ENCODE measurements at regions not wholly inside any gene's neighbourhood (a gene's known extent, or its start where the extent isn't known, plus 50 kb on each side); places are given as distances from the start of the nearest gene placed in this dataset.

DNA sequence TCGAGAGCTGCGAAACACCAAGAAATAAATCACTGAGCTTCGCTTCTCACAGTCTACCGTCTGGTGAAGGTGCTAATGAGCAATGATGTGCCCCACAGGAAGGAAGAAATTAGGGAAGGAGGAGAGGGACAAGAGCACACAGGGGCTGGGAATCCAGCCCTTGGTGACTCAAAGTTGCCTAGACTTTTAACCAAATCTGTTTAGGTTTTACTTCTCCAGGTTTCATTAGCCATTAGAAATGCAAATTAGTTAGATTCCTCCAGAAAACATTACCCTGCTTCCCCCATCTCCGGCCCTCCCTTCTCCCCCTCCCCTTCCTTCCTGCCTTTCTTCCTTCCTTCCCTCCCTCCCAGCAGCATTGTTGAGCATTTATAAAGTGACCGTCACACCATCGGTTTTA, 59.3 kb upstream of the UBE2E1 start:
- DNase-seq (ENCODE audit: low read depth in 2 of 2) = no peak

DNA sequence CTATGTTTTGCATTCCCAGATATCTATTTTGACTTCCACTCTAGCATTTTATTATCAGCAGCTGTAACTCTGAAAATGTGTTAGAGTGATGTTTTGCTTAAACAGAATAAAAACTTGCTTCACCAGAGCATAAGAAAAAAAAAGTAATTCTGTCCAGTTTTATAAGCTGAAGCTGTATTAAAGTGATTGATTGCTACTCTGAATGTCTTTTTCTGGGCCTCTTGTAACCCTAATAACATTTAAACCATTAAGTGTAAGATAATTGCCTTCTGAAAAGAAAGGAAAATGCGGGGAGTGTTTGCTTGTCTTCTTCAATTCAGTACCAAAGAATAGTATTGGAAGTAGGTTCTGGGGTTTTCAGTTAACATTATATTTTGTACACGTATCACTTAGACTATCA, 57.9 kb upstream of the UBE2E1 start:
- DNase-seq (ENCODE audit: low read depth in 2 of 2) = no peak

DNA sequence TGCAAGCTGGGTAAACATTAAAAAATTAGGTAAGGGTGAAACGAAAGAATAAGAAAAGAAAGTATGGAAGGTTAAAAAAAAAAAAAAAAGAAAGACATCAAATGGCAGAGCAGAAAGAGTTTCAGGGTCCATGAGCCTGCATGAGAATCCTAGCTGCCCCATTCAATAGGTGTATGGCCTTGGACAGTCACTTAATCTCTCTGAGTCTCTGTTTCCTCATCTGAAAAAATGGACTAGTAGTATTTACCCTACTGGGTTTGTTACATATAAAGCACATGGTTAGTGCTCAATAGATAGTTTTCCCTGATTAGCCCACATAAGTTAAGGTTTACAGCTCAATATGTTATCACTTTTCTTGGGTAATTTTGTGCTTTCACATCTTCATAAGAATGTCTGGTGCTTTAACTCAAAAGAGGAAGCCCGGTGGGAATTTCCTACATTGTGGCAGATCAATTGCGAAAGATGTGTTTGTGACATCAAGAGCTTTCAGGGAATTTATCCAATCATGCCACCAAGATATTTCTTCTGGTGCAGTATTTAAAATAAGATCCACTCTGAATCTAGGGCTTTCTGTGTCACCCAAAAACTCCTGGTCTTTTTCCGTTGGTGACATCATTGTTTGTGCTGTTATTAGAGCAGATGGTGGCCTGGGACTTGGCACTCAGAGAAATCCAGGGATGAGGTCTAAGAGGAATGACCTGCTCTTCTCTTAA, 57.2 kb upstream of the UBE2E1 start:
- DNase-seq (ENCODE audit: low read depth in 2 of 2) = no peak

DNA sequence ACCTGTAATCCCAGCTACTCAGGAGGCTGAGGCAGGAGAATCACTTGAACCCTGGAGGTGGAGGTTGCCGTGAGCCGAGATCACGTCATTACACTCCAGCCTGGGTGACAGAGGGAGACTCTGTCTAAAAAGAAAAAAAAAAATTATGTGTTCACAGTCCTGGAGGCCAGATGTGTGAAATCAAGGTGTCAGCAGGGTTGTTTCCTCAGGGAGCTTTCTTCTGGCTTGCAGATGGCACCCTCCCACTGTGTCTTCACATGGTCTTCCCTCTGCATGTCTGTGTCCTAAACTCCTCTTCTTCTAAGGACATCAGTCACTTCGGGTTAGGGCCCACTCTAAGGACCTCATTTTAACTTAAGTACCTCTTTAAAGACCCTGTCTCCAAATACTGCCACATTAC, 56.1 kb upstream of the UBE2E1 start:
- DNase-seq (ENCODE audit: low read depth in 2 of 2) = no peak

DNA sequence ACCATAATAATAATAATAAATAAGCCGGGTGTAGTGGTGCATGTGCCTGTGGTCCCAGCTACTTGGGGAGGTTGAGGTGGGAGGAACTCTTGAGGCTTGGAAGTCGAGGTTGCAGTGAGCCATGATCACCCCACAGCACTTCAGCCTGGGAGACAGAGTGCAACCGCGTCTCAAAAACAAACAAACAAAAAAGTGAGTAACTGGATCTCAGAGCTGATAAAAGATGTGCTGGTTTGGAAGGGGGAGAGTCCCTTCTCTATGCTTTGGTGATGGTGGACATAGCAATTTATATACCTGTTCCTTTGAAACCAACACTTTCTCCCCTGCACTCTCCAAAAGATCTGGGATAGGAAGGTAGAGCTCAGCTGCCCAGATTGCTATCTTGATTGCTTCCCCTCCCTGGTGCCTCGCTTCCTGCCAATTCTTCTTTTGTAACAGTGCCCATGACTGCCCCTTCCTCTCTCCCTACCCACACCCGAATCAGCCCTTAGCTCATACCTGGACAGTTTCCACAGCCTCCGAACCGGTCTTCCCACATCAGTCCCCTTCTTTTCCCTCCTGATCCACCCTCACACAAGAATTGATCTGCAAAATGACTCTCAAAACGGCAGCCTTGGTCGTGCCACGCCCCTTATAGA, 55.1 kb upstream of the UBE2E1 start:
- no peak for DNase-seq (ENCODE audit: low read depth in 2 of 2)

DNA sequence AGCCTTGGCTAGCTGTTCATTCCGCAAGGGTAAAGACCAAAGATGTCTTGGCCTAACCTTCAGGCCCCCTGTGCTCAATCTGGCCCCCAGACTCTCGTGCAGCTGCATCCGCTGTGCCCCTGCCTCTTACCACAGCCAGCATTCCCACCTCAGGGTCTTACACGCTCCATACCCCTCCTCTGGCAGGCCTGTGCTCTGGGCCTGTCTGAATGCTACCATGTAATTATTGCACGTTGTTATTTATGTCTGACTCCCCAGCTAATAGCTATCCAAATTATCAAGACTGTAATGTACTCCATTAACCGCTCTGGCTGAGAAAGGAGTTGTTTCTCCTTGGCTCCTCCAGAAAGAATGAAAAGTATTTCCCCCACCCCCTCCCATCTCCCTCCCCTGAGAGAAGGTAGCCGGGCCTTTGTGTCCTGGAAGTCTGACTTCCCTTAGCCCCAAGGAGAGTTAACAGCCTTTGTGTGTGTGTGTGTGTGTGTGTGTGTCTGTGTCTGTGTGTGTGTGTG, 54.5 kb upstream of the UBE2E1 start:
- no peak for DNase-seq (ENCODE audit: low read depth in 2 of 2)

DNA sequence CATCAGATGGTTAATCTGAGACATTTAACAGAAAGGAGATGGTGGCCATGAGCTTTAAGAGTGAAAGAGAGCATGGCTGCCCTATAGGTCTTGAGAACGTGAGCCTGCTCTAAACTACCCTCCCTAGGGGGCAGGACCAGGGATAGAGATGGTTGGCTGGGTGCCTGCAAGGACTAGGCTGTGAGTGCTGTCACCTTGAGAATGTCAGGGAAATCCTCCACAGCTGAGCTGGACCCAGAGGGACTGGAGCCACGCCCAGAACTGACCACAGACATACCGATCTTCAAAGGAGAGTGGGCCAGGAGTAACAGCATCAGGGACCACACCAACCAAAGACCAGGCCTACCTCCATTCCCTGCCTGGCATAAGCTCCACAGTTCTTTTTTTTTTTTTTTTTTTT, 53.6 kb upstream of the UBE2E1 start:
- DNase-seq (ENCODE audit: low read depth in 2 of 2) = no peak

DNA sequence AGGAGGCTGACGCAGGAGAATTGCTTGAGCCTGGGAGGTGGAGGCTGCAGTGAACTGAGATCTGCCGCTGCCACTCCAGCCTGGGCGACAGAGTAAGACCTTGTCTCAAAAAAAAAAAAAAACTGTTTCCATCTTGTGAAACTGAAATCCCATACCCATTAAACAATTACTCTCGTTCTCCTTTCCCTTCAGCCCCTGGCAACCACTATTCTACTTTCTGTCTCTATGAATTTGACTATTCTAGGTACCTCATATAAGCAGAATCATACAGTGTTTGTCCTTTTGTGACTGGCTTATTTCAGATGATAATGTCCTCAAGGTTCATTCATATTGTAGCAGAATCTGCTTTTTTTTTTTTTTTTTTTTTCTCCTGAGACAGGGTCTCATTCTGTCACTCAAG, 51.5 kb upstream of the UBE2E1 start:
- DNase-seq (ENCODE audit: low read depth in 2 of 2) = no peak
